DMS153 (cell line): ENCODE measurements at regions not wholly inside any gene's neighbourhood (a gene's known extent, or its start where the extent isn't known, plus 50 kb on each side); places are given as distances from the start of the nearest gene placed in this dataset.

ENCODE experiments used
- DNase-seq: peaks from one replicate; lab custom pipeline; 2025; lab: John Stamatoyannopoulos, UW

GRCh38 chr6:37105148-37106050 is 64.6 kb upstream of the PIM1 start:
- DNase-seq: peak; percentile 25

- DNase-seq: no peak
These were observed 63.9 kb upstream of the PIM1 start for GRCh38 chr6:37106051-37106363.

GRCh38 chr6:37106554-37106953 is 63.4 kb upstream of the PIM1 start:
- DNase-seq: no peak

- DNase-seq: no peak
These were observed 62.9 kb upstream of the PIM1 start for GRCh38 chr6:37106982-37107491.

- no peak for DNase-seq
These were observed 60.0 kb upstream of the PIM1 start for GRCh38 chr6:37109714-37110499.

- DNase-seq: no peak
These were observed 59.2 kb upstream of the PIM1 start for GRCh38 chr6:37110500-37111461.

GRCh38 chr6:37113976-37114375 is 56.0 kb upstream of the PIM1 start:
- DNase-seq: no peak

GRCh38 chr6:37114612-37115011 is 55.3 kb upstream of the PIM1 start:
- no peak for DNase-seq

GRCh38 chr6:37115236-37115895 is 54.6 kb upstream of the PIM1 start:
- DNase-seq: no peak

GRCh38 chr6:37116326-37116725 is 53.6 kb upstream of the PIM1 start:
- no peak for DNase-seq

GRCh38 chr6:37119387-37119886 is 50.5 kb upstream of the PIM1 start:
- DNase-seq: no peak
